DND-41 (cell line): ENCODE measurements at regions not wholly inside any gene's neighbourhood (a gene's known extent, or its start where the extent isn't known, plus 50 kb on each side); places are given as distances from the start of the nearest gene placed in this dataset.

Source experiments
- ATAC-seq: fragments of 200-7000 bp; cut with Tn5 transposase; 3 replicates; pipeline ENCODE4 v1.9.1; 2021; ENCODE audit warnings: low read depth; ENCODE audit not compliant: insufficient read depth
- DNase-seq: peaks from one replicate; pipeline ENCODE4 v3.0.0-alpha.2; 2020
- H2AFZ ChIP-seq: 2 replicates; pipeline ENCODE4 v1.6.0; 2012; ENCODE audit warnings: low read depth, low read length
- H3K27ac ChIP-seq: 2 replicates; pipeline ENCODE4 v1.5.1; 2012; ENCODE audit warnings: low read length, inconsistent platforms
- H3K27me3 ChIP-seq: fragments of 200-600 bp; sonication (generic); 2 replicates; pipeline ENCODE4 v1.6.0; 2012; ENCODE audit warnings: low read length, mild to moderate bottlenecking, inconsistent platforms; ENCODE audit not compliant: insufficient read depth, poor library complexity
- H3K36me3 ChIP-seq: 2 replicates; pipeline ENCODE4 v1.5.1; 2012; ENCODE audit warnings: low read length, inconsistent platforms; ENCODE audit not compliant: insufficient read depth
- H3K4me1 ChIP-seq: 2 replicates; pipeline ENCODE4 v1.5.1; 2012; ENCODE audit warnings: mild to moderate bottlenecking, low read length; ENCODE audit not compliant: insufficient read depth
- H3K4me2 ChIP-seq: 2 replicates; pipeline ENCODE4 v1.6.0; 2012; ENCODE audit warnings: mild to moderate bottlenecking, moderate library complexity, low read length, inconsistent platforms; ENCODE audit not compliant: insufficient read depth
- H3K4me3 ChIP-seq, 2 experiments: fragments of 200-600 bp in 1 of 2; shearing (Covaris generic) in 1 of 2; 2 replicates each; pipeline ENCODE4 v1.5.1; 2012 to 2016; ENCODE audit warnings: inconsistent platforms in 2 of 2, low read length in 2 of 2, mild to moderate bottlenecking in 2 of 2, low read depth in 1 of 2, moderate library complexity in 1 of 2
- H3K79me2 ChIP-seq: 2 replicates; pipeline ENCODE4 v1.6.0; 2012; ENCODE audit warnings: low read length, inconsistent platforms; ENCODE audit not compliant: insufficient read depth
- H3K9ac ChIP-seq: 2 replicates; pipeline ENCODE4 v1.6.0; 2012; ENCODE audit warnings: low read depth, mild to moderate bottlenecking, inconsistent platforms, low read length, moderate library complexity
- H3K9me3 ChIP-seq: 2 replicates; pipeline ENCODE4 v1.5.1; 2012; ENCODE audit warnings: low read length, moderate library complexity, mild to moderate bottlenecking, inconsistent platforms; ENCODE audit not compliant: insufficient read depth, severe bottlenecking
- H4K20me1 ChIP-seq: 2 replicates; pipeline ENCODE4 v1.6.0; 2012; ENCODE audit warnings: low read length; ENCODE audit not compliant: insufficient read depth
- CTCF ChIP-seq: IDR thresholded peaks from 2 replicates; pipeline ENCODE4 v1.5.1; 2012; ENCODE audit warnings: borderline replicate concordance, low read length, moderate library complexity, mild to moderate bottlenecking; ENCODE audit not compliant: poor library complexity, severe bottlenecking; ENCODE audit errors: extremely low read depth
- EZH2 ChIP-seq: IDR thresholded peaks from 3 replicates; pipeline ENCODE4 v1.6.1; 2012; ENCODE audit warnings: borderline replicate concordance, low read depth, mild to moderate bottlenecking, moderate library complexity, low read length, inconsistent platforms; ENCODE audit not compliant: severe bottlenecking

DNA sequence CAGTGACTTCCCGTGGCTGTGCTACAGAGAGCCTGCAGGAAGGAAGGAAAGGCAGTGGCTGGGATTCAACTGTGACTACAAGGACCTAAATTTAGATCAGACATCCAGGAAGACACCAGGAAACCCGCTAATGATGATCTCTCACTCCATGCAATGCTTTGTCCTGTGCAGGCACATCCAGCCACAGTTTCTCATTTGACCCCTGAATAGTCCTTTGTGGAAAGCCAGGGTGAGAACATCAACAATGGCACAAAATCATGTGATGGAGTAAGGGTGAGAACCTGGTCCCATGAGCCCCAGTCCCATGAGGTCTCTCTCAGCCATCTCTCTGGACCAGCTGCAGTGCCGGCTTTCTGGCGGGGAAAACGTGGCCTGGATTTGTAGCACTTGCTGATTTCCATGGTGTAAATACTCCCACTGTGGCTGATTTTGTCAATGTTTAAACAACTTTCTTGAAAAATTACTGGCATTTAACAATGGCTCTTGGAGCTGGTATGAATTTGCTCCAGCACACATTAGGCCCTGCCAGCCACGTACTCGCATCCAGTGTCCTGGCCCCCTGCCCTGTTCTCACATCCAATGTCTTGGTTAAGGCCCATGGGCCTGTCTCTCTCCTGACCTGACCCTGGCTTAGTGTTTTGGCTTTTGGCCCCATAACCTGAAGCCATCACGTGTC, 159.0 kb upstream of the HAAO start:
- ATAC-seq (no peak), DNase-seq (no peak)
- Histone ChIP-seq H3K9ac (no peak overlapping the region), H3K27ac (peak overlapping the region; percentile 50), H2AFZ (no peak overlapping the region), H3K4me2 (no peak overlapping the region), H3K36me3 (no peaks in the 10 kb centered on the region), H3K27me3 (no peaks in the 10 kb centered on the region), H3K79me2 (no peaks in the 10 kb centered on the region), H4K20me1 (no peaks in the 10 kb centered on the region), H3K9me3 (no peaks in the 10 kb centered on the region), H3K4me3 (no peak overlapping the region), H3K4me1 (peaks cover 50% of the 10 kb centered on the region)
- no peak for TF ChIP-seq EZH2
- no peak for TF ChIP-seq CTCF

DNA sequence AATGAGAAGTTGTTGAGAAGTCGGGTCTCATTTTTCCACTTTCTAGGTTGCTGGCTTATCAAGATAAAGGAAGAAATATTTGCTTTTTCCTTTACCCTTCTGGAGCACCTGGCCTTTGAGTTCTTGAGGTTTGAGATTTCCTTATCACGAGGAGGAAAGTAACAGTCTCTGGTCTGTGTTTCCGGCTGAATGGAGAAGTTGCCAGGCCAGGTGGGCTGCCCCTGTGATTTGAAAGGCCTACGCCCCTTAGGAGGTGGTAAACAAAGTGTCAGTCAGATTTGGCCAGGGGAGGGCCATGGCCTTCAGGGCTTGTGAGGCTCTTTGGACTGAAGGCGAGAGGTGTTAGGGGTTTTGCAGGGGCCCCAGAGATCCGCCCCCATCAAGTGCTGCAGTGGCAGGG, 156.7 kb upstream of the HAAO start:
- TF ChIP-seq EZH2 (no peak), CTCF (no peak)
- Histone ChIP-seq H3K4me3 (no peak overlapping the region), H3K27me3 (no peaks in the 10 kb centered on the region), H4K20me1 (no peaks in the 10 kb centered on the region), H3K79me2 (no peaks in the 10 kb centered on the region), H3K4me2 (no peak overlapping the region), H3K9me3 (no peaks in the 10 kb centered on the region), H3K36me3 (no peaks in the 10 kb centered on the region), H2AFZ (no peak overlapping the region), H3K4me1 (peaks cover 51% of the 10 kb centered on the region), H3K27ac (peak overlapping the region; percentile 71), H3K9ac (peak overlapping the region; percentile 17; the same call in 1 of the 2 replicates)
- DNase-seq (peak; percentile 72), ATAC-seq (peak; percentile 75)

- H3K9ac ChIP-seq: no peak overlapping the region
- TF ChIP-seq CTCF (no peak), EZH2 (no peak)
- H3K27ac ChIP-seq: peak overlapping the region; percentile 58
- no peaks in the 10 kb centered on the region for H3K9me3 ChIP-seq
- H3K4me2 ChIP-seq: no peak overlapping the region
- no peaks in the 10 kb centered on the region for H3K36me3 ChIP-seq
- H3K79me2 ChIP-seq: no peaks in the 10 kb centered on the region
- no peak overlapping the region for H3K4me3 ChIP-seq
- no peaks in the 10 kb centered on the region for H4K20me1 ChIP-seq
- ATAC-seq (no peak), DNase-seq (no peak)
- peaks cover 51% of the 10 kb centered on the region for H3K4me1 ChIP-seq
- no peak overlapping the region for H2AFZ ChIP-seq
- no peaks in the 10 kb centered on the region for H3K27me3 ChIP-seq
Measured at GRCh38 chr2:42947809-42948600, 155.6 kb upstream of the HAAO start.
